NCI-H2171 (cell line): ENCODE measurements at regions not wholly inside any gene's neighbourhood (a gene's known extent, or its start where the extent isn't known, plus 50 kb on each side); places are given as distances from the start of the nearest gene placed in this dataset.
"Not testable (repeated sequence)": the region's sequence is repeated elsewhere in the genome, so short reads cannot be mapped to it uniquely, and the experiment has no call there.

Experiments
- DNase-seq: peaks from one replicate; lab custom pipeline; 2025; lab: John Stamatoyannopoulos, UW

DNA sequence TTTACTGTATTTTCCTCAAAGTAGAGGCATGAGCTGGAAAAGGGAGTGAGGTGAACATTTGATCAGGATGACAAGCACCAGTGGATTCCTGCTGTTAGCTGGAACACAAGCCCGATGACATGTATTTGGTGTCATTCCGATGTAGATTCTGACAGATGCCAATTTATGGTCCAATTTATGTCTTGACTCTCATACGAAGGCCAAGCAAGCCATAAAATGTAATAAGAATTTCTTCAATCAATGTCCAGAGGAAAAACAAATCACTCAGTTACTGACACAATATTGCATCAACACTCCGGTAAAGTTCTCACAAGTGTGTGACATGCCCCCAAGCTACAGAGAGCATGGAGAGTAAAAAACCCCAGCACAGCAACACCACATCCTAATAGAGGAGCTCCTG is 138.3 kb upstream of the ZNF521 start:
- DNase-seq = no peak

DNA sequence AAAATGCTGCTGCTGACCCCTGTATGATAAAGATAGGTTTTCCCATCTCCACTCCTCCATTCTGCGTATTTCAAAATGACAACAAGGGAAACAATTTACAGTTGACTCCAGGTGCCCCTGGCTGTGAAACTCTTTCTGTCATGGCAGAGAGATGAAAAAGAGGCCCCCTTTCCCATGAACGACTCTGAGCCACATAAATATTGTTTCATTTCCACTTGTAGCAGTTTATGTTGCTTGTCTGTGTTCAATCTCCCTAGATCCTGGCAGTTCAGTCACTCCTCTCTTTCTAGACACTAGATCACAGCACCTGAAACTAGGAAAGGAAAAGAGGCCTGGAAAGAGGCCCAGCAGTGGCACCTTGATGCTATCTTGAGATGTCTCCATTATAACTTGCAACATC is 121.0 kb upstream of the ZNF521 start:
- no peak for DNase-seq

DNA sequence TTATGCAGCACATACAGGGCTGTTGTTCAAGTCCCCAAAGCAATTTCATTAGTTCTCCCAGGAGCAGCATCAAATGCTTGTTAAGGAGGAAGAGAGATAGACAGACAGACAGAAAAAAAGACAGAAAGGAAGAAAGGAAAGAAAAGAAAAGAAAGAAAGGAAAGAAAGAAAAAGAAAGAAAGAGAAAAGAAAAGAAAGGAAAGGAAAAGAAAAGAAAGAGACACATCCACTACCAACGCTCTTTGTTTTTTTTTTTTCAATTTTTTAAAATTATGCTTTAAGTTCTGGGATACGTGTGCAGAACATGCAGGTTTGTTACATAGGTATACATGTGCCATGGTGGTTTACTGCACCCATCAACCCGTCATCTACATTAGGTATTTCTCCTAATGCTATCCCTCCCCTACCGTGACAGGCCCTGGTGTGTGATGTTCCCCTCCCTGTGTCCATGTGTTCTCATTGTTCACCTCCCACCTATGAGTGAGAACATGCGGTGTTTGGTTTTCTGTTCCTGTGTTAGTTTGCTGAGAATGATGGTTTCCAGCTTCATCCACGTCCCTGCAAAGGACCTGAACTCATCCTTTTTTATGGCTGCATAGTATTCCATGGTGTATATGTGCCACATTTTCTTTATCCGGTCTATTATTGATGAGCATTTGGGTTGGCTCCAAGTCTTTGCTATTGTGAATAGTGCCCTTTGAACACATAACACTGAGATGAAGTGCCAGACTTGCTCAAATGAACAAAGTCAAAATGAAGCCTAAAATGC is 119.0 kb upstream of the ZNF521 start:
- not testable (repeated sequence) for DNase-seq

DNA sequence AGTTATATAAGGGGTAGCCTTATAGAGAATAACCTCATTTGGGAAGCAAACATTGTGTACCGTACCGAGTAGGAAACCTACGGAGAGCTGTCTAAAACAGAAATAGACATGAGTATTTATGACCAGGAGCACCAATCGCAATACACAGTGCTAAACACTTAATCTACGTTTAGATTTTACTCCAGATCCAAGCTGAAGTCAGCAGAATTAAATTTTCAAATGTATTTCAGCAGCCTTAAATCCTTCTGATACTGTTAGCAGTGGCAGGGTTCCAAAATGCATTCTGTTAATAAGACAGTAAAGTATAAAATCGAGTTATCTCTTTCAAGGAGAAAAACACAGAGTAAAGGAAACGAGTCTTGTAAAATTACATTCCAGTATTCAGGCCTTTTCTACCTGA is 118.1 kb upstream of the ZNF521 start:
- no peak for DNase-seq

DNA sequence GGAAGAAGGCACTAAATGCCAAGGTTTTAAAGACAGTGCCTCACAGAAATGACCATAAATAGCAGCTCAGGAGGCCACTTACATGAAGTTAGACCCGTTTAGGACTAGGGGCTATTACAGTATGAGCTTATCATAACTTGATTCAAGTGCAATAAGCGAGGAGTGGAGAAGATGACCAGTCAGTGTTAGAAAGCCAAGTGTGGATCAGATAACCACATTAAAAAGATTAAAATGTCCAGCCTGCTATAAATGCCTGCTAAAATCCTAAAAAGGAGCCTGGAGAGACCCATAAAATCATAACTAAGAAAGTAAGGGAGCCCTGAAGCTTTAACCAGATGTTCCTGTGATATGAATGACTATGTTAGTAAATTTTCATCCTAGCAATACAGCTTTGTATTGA is 117.5 kb upstream of the ZNF521 start:
- DNase-seq = no peak

DNA sequence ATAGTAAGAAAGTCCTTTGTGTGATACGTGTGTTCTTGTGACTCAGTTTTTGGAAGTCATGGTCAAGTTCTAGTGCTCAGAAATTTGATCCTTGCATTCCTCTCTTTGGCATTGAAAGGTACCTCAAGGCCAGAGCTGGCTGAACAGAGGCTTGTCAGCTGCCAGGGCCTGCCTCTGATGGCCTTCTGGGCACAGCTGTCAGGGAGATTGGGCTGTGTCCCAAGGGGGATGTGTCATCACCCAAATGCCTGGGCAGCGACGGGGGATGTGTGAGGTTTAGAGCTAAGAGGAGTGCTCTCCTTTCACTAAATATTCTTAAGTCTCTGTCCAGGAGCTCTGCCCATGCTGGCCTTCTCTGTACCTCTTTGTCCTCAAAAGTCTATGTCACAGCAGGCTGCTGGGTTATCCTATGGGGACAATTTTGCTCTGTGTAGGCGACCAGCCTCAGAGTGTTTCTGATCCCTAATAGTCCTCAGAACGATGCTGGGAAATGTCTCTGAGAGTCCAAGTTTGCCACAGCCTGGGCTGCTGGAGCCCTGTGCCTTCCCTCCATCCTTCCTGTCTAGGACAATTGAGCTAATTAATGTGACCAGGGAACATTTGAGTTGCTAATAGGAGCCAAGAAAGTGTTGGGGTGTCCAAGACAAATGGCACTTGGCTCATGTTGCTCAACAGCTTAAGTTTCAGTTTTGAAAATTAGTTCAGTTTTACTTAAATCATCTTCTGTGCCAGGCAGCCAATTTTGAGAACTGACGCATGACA is 115.4 kb upstream of the ZNF521 start:
- no peak for DNase-seq

DNA sequence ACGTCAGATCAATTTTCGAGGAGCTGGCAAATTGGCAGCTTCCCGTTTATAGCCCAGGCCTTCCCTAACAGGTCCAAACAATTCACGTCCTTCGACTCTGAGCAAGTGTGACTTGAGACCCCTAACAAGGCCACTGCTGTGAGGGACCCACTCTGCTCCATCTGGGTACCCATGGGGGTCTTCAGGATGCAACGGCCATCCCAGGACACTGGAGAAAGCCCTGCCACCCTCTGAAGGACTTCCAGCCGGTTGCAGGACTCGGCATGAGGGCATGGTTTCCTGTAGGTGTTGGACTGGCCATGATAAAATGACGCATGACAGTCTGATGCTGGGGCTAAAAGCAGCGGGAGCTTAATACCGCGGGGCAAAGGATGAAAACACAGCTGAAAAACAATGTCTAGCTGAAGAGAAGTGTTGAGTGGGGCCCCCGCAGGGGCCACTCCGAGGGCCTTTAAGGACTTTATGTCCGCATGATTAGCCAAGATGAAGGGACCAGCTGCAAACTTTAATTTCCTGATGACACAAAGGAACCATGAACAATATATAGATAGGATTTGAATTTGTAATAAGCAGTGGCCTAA is 113.3 kb upstream of the ZNF521 start:
- no peak for DNase-seq

DNA sequence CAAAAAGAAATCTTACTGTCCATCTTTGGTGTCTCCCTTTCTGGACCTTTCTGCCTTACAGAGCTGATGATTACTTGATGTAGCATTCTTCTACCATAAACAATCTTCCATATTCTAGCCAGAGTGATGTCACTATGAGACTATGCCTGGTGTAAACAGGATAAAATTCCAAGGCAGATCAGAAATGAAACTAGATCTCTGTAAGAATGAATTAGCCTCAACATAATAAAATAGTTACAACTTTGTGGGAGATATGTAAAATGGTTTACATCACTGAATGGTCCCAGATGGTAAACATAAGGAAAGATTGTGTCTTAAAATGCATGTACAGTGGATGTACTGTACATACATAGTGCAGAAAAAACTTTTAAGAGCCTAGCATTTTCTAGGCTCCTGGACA is 112.3 kb upstream of the ZNF521 start:
- no peak for DNase-seq

DNA sequence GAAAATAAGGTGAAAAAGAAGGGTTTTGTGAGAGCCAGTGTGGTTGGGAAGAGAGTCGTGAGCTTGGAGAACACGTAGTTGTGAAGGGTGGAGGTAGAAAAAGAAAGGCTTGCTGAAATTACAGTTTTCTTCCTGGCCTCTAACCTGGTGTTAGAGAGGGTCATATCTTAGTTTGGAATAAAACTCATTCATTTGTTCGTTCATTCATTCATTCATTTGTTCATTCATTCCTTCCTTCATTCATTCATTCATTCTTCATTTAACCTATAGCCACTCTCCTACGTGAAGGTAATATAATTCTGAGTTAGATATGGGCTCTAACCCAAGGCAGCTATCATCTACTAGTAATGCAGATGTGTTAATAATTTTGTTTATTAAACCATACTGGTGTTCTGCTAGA is 111.8 kb upstream of the ZNF521 start:
- no peak for DNase-seq

DNA sequence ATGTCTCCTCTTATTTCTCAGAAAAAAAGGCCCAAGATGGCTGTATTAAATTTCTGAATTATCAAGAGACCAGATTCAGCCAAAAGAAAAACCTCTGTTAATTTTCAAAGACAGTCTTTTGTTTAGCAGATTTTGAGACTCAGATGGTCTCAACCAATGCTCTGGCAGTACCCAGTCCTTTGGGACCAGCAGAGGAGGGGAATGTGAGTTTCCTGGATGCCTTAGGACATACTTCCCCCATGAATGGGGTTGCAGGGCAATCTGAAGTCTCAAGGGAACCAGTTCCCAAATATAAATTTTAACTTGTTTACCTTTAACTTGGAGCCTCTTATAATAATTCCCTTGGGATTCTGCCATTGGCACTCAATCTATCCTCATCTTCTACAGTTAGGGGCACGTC is 107.8 kb upstream of the ZNF521 start:
- no peak for DNase-seq

DNA sequence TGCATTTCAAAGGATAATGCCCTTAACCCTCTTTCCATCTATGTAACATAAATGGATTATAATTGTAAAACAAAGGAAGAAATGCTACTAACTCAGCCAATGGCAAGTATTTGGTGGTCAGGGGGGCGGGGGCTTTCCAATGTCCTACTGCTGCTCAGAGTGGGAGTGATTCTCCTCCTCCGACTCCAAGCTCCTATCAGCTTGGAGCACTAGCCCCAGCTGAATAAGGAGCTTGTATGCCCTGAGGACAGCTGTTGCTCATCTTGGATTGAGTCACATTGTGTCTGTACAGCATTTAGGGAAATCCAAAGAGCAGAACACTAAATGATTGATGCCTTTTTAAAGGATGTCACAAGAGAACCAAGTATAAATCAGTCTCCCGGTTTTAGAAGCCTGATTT is 105.6 kb upstream of the ZNF521 start:
- no peak for DNase-seq

DNA sequence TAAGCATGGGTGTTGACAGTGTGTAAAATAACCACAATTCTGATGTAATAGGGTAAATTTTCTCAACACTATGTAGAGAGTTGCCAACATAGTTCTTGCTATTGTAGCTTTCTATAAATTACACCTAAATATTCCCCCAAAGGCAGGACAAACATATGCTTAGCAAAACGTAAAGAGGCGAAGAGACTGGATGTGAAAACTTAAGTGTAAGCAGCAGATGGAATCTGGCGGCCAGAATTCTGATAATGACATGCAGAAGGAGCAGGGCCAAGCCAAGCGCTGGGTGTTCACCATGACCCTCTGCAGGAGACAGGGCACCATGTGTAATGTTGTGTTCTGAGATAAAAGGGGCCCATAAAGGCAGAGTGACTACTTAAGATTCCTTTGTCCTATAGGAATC is 105.2 kb upstream of the ZNF521 start:
- no peak for DNase-seq

DNA sequence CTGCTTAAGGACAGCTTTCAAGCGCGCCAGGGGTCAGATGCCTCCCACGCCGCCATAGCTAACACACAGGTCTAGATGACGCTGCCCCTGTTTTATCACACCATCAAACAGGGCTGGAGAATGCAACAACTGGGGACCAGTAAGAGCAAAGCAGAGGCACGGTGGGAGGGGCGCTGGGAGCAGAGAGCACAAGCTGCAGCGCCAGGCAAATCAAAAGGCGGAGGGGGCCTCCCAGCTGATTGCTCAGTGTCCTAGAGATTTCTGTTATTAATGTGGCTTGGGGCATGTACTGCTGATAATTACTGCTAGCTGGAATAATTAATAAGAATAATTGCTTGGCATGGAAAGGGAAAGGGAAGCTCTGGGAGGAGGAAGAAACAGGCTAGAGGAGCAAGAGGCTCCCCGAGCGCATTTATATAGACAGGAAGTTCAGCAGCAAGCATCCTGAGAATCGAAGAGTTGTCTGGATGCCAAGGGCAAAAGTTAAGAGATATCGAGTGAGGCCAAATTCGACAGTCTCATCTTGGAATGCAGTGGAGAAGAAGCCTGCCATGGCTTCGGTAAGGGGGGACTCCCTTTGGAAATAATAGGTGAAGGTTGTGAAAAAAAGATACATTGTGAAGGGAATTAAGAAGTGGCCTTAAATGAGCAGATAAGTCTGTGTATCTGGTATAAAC is 104.5 kb upstream of the ZNF521 start:
- DNase-seq = no peak

DNA sequence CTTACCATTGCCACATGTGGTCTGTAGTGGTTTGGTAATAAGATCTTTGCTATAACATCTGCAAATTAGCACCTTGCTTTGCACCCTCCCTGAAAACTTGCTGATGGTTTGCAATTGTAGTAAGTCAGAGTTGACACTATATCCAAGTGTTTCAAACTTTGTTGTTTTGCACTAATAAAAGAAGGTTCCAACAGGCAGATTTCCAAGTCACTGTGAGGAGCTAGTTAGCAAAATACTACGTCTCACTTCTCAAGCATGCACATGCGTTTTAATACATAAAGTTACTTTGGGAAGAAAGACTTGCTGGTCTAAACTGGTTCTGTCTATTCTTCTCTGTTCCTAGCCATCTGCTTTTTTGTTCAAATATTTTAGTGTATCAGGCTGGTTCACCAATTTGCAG is 103.7 kb upstream of the ZNF521 start:
- DNase-seq = no peak

DNA sequence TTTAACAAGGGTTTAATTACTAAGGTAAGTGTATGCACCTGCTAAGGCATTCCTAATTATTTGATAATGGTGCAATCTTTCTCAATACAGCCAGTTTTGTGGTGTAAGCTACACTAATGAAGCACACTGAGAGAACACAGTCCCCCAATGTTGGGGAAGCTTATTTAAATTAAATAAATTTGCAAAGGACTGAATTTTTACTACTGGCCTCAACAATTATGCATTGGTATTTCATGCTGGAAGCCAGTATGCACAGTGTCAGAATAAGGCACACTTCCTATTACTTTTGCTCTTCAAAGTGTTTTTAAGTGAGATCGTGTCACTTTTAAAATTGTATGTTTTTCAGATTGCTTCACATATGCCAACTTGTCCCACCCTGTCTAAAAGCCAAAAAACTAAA is 103.2 kb upstream of the ZNF521 start:
- no peak for DNase-seq

DNA sequence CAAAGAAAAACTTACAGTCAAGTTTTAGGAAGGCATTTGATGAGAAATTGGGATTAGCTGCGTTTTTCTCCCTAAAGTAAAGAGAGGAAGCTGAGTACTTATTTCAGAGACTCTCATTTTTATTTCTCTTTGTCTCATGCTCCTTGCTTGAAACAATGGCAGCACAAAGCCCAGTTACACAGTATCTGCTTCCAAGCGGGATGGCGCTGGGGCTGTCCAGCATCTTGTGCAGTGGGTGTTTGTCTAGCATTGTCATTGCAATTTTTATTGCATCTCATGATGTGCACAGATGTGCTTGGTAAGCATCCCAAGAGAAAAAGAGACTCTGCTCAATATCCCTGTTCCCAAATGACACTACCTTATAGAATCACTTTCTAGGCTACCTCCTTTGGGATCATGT is 102.8 kb upstream of the ZNF521 start:
- no peak for DNase-seq

DNA sequence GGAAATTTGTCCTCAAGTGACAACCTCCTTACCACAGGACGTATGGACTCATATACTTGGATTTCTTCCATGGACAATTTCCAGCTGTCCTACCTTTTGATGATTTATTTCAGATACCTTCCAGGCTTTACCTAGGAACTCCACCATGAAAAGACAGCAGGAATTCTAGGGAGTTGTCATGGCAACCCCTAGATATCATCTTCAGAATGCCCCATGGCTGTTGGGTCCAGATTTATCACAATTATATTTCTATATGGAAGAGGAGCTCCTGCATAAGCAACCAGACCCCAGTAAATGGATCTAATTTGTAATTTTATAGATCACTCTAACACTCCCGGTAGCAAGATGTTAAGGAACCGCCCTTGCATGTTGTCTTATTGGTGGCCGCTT is 102.3 kb upstream of the ZNF521 start:
- no peak for DNase-seq

DNA sequence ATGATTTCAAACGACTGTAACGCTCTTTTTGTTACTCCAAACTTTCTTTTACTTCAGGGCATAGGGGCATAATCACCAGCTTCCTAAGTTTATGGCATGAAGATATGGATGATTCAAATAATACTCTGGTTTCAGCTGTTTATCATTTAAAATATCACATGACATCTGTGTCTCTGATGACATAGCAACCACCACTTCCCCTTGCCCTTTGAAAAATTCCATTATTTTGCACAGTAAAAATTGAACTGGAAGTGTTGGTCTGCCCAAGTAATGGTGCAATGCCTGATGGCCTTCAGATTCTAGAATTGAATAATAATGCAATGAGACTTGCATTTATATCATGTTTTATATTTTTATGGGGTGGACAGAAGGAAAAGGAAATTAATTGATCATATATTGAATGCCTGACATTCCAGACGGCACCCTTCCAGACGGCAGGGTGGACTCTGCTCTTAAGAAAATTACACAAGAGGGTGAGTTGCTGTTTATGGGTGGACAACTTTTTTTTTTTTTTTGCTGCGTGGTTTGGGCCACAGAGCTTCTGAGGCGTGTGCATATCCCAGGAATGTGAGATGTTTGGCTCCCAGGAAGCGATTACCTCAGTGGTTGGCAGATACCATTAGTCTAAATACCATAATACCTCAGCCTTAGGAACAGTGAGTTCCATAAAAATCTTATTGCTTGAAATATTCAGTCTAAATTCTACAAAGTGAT is 101.7 kb upstream of the ZNF521 start:
- DNase-seq = no peak

DNA sequence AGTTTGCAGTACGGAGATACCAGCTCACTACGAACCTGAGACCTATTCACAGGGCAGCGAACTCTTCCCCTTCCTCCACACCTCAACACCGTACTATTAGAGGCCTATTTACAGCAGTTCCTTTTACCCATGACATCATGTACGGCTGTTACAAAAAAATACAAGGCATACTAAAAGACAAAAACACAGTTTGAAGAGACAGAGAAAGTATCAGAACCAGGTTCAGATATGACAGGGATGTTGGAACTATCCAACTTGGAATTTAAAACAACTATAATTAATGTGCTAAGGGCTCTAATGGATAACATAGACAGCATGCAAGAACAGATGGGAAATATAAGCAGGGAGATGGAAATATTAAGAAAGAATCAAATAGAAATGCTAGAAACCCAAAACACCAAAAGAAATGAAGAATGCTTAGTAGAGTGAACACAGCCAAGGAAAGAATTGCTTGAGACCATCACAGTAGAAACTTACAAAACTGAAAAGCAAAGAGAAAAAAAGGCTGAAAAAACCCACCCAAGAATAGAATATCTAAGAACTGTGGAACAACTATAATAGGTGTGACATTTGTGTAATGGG is 99.2 kb upstream of the ZNF521 start:
- no peak for DNase-seq

DNA sequence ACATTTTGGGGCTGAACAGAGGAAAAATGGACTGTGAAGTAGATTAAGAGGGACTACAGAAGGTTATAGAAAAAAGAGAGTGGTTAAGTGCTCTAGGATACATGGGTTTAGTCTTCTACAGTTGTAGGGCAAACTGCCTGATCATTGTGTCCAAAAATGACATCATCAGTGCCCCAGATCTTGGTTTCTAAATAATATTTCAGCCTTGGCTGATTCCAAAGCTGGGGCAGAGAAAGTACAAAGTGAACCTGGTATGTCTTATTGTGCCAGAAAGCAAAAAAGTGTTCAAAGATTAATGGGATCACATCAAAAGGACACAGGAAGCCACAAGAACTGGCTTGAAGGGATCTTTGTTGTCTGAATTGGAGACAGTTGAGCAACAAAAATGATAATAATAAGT is 97.1 kb upstream of the ZNF521 start:
- no peak for DNase-seq

DNA sequence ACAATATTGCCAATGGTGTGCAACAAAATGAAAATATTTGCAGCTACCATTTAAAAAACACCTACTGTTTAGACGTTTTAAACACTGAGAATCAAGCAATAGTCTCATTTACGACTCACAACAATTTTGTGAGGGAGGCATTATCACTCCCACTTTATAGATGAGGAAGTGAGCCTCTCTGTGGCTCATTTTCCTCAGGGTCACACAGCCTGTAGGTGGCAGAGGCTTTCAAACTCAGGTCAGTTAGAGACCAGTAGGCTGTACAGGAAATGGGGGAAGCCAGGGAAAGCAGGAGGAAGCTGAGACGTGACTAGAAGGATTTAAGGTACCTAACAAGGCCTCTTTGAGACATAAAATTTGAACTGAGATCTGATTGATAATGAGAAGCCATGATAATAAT is 95.0 kb upstream of the ZNF521 start:
- no peak for DNase-seq

DNA sequence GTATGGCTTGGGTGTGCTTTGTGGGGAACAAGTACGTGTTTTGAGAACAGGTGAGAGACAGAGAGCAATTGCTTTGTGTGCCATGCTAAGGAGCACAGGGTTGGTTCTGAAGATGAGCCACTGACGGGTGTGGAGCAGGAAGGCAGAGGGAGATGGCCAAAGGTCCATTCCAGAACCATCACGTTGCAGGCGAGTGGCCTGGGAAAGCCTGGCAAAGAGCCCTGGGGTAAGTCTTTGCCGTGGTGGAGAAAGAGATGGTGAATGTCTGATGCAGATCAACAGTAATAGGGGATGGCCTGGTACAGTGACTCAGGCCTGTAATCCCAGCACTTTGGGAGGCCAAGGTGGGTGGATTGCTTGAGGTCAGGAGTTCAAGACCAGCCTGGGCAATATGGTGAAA is 93.5 kb upstream of the ZNF521 start:
- no peak for DNase-seq
